SH-SY5Y (cell line): ENCODE measurements at regions not wholly inside any gene's neighbourhood (a gene's known extent, or its start where the extent isn't known, plus 50 kb on each side); places are given as distances from the start of the nearest gene placed in this dataset.

ENCODE experiments used
- GATA2 ChIP-seq: IDR thresholded peaks from 2 replicates; pipeline ENCODE4 v1.6.1; 2011; ENCODE audit warnings: mild to moderate bottlenecking, low read depth, low read length
- GATA3 ChIP-seq: IDR thresholded peaks from 2 replicates; pipeline ENCODE4 v1.6.1; 2011; ENCODE audit warnings: low read depth, mild to moderate bottlenecking, low read length, moderate library complexity

DNA sequence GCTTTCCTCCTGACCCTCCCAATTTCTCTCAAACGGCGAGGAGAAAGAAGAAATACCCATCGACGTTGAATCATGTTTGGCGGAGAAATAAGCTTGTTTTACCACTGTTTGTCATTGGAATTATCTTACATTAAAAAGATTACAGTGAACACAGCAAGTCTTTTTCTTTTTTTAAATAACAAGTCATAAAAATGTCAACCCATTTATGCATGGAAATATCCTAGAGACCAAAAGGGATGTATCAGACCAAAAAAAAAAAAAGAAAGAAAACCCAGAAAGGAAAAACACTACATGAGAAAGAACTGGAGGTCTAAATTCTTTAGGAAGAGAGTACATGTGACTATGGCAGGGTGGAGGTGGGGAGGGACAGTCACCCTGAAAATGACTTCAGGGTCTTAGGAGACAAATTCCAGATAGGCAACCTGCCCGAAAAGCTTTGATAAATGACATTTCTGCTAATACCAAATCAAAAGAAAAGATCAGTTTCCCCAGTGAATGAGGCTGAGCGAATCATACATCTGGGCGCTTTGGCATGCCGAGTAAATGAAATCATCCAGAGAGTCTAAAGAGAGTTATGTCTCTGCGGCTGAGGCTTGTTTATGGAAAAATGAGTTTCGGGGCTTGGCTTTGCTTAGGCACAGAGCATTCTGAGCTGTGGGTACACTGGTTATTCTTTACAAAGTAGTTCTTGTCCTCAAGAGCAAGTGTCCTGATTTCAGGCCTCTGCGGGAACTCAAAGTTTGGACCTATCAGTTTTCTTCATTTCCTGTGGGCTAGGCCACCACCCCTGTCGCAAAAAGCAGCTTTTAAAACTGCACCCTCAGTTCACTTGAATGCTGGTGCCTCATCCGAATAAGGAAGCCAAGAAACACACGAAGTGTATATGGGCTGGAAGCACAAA, 110.1 kb upstream of the TGFBR2 start:
- TF ChIP-seq GATA2 (no peak), GATA3 (no peak)

DNA sequence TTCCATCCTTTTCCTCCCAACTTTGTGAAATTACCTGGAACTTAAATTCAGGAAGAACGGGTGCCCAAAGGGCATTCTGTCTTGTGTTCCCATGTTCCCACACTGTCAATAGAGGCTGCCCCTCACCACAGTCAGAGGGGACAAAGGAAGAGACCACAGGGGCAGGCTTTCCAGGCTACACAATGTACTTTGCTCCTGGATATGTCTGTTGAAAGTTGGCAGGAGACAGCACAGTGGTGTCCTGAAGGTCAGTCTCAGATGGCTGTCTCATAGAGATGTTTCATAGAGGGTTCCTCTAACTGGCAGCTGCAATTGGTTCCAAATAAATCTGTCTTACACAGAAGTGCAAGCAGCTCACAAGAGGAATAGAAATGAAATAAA, 107.8 kb upstream of the TGFBR2 start:
- no peak for TF ChIP-seq GATA2
- TF ChIP-seq GATA3 = no peak

DNA sequence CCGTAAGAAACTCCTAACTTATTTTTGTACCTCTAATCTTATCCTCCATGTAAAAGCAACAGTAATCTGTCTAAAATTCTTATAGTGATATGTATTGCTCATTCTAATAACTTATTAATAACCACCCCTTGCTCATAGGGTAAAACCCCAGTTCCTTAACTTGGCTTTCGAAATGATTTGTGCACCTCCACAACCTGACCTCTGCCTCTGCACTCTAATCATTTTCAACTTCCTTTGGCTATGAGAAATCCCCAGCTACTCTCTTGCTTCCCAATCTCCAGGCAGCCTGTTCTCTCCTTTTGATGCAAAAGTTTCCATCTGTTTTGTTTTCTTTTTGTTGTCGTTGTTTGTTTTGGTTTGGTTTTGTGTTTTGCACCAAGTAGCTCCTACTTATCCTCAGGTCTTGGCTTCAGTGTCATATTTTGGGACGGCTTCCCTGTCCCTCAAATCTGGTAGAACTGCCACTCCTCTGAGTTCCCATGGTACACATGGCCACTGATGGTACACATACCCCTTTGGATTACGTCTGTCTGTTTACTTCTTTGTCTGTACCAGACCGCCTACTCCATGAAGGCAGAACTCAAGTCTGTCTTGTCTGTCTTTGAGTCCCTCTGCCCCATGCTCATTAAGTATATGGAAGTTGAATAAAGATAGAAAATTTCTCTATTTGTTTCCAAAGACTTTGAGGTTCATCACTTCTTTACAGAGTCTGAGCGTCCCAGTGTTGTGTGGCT, 105.6 kb upstream of the TGFBR2 start:
- TF ChIP-seq GATA2 = no peak
- TF ChIP-seq GATA3 = no peak

DNA sequence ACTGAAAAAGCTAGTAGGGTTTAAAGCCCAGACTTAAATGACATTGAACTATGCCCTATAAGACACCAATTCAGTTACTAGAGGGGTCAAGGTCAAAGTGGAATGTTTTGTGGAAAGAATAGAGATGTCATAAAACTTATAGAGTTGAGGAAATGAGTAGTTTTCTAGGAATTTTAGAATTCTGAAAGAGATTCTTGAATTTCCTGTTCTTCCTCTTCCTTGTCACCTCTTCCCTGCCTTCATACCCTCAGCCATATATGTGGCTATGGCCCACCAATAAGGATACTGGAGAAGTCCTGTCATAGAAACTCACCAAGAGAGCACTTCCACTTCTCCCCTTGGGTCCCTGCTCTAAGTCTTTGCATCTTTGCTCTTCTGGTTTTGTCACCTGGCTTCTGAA, 104.9 kb upstream of the TGFBR2 start:
- TF ChIP-seq GATA3 (no peak), GATA2 (no peak)

DNA sequence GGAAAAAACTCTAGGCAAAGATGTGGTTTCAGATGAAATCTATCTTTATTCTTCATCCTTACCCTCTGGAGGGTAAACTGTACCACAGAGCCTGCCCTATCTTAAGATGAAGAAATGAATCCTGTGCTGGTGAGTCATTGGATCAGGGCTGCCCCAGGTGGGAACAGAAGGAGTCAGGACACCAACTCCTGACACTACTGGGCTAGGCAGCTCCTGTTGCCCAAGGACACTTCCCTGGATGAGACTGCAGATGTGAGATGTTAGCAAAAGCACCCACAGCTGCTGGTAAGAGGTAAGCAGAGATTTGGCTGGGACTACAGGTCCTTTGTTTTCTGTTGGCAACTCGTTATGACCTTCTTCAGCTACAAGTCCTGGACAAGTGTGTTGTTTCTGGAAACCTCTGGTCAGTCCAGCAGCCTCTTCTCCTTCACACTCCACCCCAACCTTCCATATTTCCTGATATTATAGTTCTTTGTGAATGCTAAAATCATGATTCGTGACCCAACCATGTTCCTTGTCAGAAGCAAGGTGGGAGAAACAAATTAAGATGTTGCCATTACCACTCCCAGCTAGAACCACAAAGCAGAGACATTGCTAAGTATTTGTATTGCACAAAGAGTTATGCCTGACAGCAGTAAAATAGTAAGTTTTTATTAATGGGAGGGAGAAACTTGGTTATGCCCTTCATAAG, 104.2 kb upstream of the TGFBR2 start:
- TF ChIP-seq GATA3 (no peak), GATA2 (no peak)

DNA sequence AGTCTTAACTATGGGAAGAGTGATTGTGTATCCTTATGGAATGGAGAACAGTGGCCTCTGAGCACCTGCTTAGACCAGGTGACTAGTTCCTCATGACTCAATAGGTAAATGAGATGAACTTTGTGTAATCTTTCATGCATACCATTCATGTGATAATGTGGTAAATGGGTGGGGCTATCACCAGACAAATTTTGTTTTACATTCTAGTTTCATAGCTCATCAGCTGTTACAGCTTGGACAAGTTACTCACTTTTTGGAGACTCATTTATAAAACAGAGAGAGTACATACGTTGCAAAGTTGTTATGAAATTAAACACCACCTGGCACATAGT, 103.7 kb upstream of the TGFBR2 start:
- no peak for TF ChIP-seq GATA3
- no peak for TF ChIP-seq GATA2

DNA sequence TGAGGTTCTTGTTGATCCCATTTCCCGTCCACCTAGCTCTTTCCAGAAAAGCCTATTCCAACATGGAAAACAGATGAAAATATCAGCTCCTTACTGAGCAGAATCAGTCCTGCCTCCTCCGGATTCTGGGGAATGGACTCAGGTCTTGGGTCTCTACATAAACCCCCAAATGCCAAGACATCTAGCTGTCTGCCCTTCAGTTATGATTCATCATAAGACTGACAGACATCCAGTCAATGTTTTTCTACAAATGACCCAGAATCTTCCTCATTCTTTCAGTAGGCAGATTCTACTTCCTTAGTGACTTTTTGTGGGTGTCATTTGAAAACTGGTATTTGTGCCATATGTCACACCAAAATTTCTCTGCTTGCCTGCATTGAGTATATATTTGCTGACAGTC, 103.0 kb upstream of the TGFBR2 start:
- no peak for TF ChIP-seq GATA2
- no peak for TF ChIP-seq GATA3

DNA sequence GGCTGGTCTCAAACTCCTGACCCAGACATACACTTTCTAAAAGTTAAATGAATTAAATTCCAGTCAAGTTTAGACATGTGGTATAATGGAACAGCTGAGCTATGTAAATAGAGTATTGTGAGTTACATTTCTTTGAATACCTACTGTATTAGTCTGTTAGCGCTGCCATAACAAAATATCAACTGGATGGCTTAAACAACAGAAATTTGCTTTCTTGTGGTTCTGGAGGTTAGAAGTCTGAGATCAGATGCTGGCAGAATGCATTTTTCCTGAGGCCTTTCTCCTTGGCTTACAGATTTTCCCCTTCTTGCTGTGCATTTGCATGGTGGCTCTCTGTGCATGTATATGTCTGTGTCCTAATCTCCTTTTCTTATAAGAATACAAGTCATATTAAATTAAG, 101.5 kb upstream of the TGFBR2 start:
- no peak for TF ChIP-seq GATA2
- TF ChIP-seq GATA3 = no peak

DNA sequence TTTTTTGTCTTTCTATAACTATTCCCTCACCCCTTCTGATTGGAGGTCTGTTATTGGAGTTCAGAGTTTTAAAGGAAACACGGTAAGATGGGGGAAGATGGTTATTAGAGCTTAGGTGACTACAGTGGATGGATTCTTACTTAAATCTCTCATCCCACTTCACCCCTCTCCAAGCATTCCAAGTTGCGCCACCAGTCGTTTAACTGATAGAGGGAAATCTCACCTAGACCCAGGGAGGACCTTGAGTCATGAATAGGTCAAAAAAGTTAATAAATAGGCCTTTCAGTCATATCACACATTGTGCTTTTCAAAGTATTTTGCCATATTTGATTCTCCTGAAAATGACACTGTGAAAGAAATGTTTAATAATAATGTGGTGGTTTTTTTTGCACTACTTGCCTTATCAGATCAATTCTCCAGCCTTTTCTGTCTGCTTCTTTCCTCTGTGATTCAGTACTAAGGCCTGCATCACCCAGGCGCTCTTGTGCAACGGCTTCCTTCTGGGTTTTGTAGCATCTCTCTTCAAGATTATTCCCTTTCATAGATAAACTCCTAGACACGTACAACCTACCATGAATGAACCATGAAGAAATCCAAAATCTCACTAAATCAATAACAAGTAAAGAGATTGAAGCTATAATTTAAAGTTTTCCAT, 100.4 kb upstream of the TGFBR2 start:
- TF ChIP-seq GATA3 (no peak), GATA2 (no peak)

DNA sequence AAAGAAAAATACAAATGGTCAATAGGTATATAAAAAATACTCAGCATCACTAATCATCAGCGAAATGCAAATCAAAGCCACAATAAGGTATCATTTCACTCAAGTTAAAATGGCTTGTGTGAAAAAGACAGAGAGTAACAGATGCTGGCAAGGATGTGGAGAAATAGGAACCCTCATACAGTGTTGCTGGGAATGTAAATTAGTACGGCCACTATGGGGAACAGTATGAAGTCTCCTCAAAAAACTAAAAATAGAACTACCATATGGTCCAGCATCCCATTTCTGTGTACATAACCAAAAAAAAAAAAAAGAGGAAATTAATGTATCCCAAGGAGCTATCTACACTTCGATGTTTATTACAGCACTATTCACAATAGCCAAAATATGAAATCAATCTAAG, 98.1 kb upstream of the TGFBR2 start:
- no peak for TF ChIP-seq GATA3
- TF ChIP-seq GATA2 = no peak

DNA sequence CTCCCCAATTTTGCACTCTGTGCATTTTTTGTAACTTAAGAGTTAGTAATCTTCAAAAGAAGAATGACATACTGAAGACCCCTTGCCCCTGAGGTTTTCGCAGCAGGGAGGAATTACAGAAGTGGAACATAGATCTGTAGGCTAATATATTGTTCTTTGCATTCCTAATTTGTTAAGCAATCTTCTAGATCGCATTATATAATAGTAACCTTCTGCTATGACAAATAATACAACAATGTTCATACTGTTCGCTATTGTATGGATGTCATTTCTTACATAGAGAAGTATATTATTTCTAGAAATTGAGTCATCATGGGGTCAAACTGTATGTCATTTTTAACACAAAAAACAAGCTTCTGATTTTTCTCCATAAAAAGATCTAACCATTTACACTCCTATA, 95.8 kb upstream of the TGFBR2 start:
- no peak for TF ChIP-seq GATA2
- no peak for TF ChIP-seq GATA3

DNA sequence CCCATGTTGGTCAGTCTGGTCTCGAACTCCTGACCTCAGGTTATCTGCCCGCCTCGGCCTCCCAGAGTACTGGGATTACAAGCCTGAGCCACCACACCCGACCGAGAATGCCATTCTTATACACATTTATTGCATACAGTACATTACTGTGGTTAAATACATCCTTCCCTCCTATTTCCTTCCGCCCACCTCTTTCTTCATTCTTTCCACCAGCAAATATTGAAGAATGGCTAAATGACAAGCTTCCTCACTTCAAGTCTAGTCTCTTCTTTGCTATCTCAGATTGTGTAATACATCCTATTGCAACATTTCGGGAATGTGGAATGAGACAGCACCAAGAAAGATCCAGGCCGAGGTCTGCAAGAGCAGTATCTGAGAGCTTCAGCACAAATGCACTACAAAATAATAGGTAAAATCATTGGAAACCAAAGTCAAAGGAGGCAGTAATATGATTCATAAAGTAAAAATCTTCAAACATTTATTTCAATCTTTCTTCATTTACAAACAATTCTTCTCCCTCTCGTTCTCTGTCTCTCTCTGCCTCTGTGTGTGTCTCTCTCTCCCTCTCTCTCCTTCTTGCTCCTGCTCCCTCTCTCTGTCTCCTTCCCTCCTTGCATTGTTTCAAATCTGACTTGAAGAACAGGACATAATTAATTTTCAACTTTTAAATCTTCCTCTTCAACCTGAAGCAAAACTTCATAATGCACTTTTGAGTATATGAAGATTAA, 94.7 kb upstream of the TGFBR2 start:
- TF ChIP-seq GATA3 = no peak

DNA sequence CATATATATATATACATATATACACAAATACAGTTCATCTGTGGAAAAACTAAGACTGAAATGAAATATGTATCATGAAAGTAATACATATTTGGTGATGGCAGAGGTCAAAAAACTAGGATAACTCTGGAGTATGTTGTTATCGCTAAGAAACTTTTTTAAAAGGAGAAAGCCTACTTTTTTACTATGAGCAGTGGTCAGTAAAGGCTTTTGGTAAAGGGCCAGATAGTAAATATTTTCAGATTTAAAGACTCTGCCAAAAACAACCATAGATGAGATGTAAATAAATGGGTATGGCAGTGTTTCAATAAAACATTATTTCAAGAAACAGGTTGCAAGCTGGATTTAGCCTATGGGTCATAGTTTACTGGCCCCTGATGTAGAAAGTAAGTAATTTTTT, 93.8 kb upstream of the TGFBR2 start:
- TF ChIP-seq GATA2 (no peak), GATA3 (no peak)
